ENCODE measurements at regions not wholly inside any gene's neighbourhood (a gene's known extent, or its start where the extent isn't known, plus 50 kb on each side); places are given as distances from the start of the nearest gene placed in this dataset.

GRCh38 chr18:78123144-78123909 is 856.3 kb upstream of the SALL3 start:
- TF ChIP-seq, protein P1, sequence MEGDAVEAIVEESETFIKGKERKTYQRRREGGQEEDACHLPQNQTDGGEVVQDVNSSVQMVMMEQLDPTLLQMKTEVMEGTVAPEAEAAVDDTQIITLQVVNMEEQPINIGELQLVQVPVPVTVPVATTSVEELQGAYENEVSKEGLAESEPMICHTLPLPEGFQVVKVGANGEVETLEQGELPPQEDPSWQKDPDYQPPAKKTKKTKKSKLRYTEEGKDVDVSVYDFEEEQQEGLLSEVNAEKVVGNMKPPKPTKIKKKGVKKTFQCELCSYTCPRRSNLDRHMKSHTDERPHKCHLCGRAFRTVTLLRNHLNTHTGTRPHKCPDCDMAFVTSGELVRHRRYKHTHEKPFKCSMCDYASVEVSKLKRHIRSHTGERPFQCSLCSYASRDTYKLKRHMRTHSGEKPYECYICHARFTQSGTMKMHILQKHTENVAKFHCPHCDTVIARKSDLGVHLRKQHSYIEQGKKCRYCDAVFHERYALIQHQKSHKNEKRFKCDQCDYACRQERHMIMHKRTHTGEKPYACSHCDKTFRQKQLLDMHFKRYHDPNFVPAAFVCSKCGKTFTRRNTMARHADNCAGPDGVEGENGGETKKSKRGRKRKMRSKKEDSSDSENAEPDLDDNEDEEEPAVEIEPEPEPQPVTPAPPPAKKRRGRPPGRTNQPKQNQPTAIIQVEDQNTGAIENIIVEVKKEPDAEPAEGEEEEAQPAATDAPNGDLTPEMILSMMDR (IDR thresholded peaks at IDR 0.05), result no peak
- TF ChIP-seq EP300 (IDR thresholded peaks at IDR 0.05) (no peak), POLR2AphosphoS5 (IDR thresholded peaks at IDR 0.05) (no peak)

Data from sigmoid colon (tissue), 4 donors.